HL-60/S4 treated with retinoic acid at 250 ng/mL for 4 days and 3 days (cell line): ENCODE measurements at regions not wholly inside any gene's neighbourhood (a gene's known extent, or its start where the extent isn't known, plus 50 kb on each side); places are given as distances from the start of the nearest gene placed in this dataset.
"Not testable (repeated sequence)": the region's sequence is repeated elsewhere in the genome, so short reads cannot be mapped to it uniquely, and the experiment has no call there.

Experiments
- in situ Hi-C: fragments of 300-500 bp; cut with MboI; formaldehyde crosslinking; loops from 2 replicates; pipeline ENCODE4 v1.7.0; 2022; ENCODE audit warnings: low sequenced_read_pairs

- in situ Hi-C loops = no loop called here
These were observed 54.4 kb upstream of the JAK1 start for GRCh38 chr1:65020774-65021173.

GRCh38 chr1:65021795-65022194 lies 55.4 kb upstream of the JAK1 start:
- in situ Hi-C loops = no loop called here

DNA sequence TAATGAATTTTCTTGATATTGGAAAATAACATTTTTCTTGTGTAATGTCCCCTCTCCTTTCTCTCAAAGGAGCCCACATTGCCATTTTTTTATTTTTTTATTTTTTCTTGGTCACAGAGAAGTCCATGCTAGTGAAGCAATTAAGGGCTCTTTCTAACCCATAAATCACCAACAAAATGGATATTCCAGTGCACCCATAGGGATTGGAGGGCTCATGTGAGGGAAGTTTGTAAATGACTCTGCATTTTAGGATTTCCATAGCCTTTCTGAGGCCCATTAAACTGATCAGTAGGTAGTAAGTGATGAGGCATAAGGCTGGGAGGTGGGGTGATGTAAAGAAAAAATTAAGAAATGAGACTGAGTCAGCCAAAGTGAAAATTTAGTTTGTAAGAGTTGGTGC lies 55.9 kb upstream of the JAK1 start:
- in situ Hi-C loops = no loop called here

- in situ Hi-C loops = no loop called here
These were observed 59.4 kb upstream of the JAK1 start for GRCh38 chr1:65025794-65026193.

GRCh38 chr1:65026235-65026634 lies 59.9 kb upstream of the JAK1 start:
- in situ Hi-C loops = no loop called here

GRCh38 chr1:65027666-65028358 lies 61.5 kb upstream of the JAK1 start:
- in situ Hi-C loops = no loop called here

DNA sequence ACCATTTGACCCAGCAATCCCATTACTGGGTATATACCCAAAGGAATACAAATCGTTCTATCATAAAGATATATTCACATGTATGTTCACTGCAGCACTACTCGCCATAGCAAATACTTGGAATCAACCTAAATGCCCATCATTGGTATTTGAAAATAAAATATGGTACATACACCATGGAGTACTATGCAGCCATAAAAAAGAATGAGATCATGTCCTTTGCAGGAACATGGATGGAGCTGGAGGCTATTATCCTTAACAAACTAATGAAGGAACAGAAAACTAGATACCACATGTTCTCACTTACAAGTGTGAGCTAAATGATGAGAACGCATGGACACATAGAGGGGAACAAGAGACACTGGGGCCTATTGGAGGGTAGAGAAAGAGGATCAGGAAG lies 63.1 kb upstream of the JAK1 start:
- in situ Hi-C loops = not testable (repeated sequence)

- in situ Hi-C loops = not testable (repeated sequence)
These were observed 68.5 kb upstream of the JAK1 start for GRCh38 chr1:65034879-65035278.

DNA sequence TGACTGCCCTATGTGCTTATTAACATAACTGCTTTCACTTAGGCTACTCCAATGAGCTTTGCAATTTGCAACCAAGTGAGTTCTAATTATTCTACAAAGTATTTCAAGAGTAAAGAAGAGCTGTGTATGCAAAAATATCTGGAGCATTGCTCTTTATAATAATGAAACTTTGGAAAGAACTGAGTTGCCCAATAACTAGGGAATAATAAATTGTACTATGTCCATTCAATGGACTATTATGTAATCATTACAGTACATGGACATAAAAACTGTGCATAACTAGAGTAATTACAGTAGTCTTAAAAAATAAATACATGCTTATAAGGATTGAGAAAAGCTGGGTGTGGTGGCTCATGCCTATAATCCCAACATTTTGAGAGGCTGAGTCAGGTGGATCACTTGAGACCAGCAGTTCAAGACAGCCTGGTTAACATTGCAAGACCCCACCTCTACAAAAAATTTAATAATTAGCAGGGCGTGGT lies 70.3 kb upstream of the JAK1 start:
- in situ Hi-C loops = no loop called here

DNA sequence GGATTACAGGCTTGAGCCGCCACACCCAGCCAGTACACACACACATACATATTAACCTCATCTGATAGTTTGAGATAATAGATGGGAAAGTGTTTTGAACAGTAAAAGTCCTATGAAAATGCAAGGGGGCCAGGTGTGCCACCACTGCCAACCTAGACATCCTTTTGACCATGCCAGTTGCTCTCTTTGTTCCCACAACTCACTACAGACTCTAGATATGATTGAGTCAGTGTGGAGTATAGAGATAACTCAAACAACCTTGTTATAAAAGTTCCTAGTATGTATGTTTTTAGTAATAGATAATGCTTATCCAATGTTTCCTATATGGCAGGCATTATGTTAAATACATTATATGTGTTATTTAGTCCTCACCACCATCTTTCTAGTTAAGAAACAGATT lies 72.7 kb upstream of the JAK1 start:
- in situ Hi-C loops = no loop called here

GRCh38 chr1:65039508-65039907 lies 73.2 kb upstream of the JAK1 start:
- in situ Hi-C loops = no loop called here

DNA sequence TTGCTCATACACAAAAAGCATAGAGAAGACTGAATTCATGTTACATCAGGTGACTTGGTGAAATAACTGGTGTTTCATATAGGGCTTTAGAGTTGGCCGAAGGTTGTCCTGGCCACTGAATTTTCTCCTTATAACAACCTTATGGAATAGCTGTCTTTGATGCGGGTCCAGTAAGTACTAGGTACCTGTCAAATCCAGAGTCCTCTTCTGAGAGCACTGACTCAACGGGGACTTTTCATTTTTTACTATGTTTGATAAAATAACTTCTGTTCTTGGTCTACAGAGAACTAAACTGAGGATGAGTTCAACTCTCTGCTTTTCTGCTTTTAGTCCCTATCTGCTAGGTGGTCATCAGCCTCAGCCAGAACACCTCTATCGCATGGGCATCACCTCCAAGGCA lies 76.1 kb upstream of the JAK1 start:
- in situ Hi-C loops = no loop called here

GRCh38 chr1:65044411-65044810 lies 78.1 kb upstream of the JAK1 start:
- in situ Hi-C loops = no loop called here

DNA sequence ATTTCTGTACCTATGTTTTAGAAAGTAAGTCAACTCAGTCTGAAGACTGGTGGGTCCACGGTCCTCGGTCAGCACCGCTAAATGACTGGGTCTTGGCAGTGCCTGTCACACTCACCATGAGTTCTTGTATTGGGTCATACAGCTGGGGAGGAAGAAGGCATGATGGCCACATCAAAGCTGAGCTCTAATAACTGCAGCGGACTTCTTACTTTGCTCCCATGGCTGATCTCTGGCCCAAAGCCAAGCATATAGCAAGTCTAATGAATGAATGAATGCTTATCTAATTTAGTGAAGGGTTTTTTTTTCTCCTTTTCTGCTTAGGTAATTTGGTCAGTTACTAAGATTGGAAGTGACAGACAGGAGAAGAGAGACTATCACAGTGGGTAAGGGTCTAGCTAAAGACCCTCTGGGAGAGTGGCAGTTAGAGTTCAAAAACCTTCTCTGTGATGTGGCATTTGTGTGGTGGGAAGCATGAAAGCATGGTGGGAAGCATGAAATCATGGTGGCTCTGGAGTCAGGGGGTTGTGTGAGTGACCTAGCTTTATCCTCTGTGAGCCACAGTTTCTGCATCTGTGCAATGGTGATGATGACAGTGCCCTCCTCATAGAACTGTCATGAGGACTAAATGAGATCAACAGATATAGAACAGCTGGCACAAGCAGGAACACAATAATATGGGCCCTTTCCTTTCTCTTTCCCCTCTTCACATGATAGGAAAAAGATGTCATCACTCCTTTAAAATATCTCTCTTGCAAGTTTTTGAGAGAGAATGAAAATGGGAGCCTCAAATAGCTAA lies 78.9 kb upstream of the JAK1 start:
- in situ Hi-C loops = no loop called here

- in situ Hi-C loops = no loop called here
These were observed 82.0 kb upstream of the JAK1 start for GRCh38 chr1:65048335-65048734.

DNA sequence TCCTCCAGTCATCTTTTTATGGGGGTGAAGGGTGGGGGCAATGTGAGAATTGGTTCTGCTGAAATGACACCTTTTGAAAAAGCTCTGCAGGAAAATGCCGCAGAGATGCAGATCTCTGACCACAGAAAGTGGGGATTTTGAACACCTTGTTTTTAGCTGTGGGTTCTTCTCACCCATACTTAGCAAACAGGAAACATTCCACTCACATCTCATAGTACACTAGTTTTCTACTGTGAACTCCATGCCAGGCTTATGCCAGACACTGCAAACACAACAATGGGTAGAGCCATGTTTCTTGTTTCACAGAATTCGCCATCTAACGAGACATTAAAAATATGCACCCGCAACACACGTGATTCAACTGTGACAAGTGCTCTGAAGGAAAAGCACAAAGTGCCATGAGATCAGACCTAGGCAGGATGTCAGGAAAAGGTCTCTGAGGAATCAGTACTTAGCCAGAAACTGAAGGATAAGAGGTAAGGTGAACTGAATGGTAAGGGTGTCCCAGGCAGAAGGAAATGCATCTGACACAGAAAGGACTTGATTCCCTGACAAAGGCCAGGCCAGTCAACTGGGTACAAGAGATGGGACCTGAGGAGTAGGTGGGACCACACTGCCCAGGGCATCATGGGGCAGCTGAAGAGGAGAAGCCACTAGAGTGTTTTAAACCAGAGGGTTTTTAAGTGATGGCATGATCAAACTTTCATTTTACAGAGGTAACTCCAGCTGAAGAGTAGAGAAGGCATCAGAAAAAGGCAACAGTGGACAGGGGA lies 83.8 kb upstream of the JAK1 start:
- in situ Hi-C loops = loop anchor here (25.0 kb wide), 2 partner anchors 362 to 637 kb away; partner anchors contain the start of genes LEPR and LEPROT

DNA sequence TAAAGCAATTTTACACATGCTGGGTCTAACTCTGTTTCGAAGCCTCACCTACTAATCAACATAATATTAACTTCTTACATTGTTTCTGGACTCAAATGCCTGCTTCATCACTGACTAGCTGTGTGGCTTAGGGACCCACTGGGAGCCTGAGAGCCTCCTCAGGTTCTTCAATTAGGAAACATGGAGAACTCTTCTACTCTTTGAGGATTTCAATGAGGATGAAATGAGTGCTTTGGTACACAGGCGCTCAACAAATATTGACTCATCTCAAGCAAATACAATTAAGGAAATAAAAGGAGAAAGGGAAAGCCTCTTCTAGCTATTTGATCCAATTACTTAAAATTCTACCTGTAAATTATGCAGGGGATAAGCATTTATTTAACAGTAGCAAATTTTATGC lies 84.4 kb upstream of the JAK1 start:
- in situ Hi-C loops = loop anchor here (25.0 kb wide), 2 partner anchors 362 to 637 kb away; partner anchors contain the start of genes LEPR and LEPROT

GRCh38 chr1:65054481-65054880 lies 88.1 kb upstream of the JAK1 start:
- in situ Hi-C loops = loop anchor here (25.0 kb wide), 2 partner anchors 358 to 633 kb away; partner anchors contain the start of genes LEPR and LEPROT

GRCh38 chr1:65055747-65056146 lies 89.4 kb upstream of the JAK1 start:
- in situ Hi-C loops = loop anchor here (25.0 kb wide), 2 partner anchors 357 to 632 kb away; partner anchors contain the start of genes LEPR and LEPROT

- in situ Hi-C loops = loop anchor here (25.0 kb wide), 2 partner anchors 356 to 631 kb away; partner anchors contain the start of genes LEPR and LEPROT
These were observed 89.9 kb upstream of the JAK1 start for GRCh38 chr1:65056234-65056633.

- in situ Hi-C loops = loop anchor here (25.0 kb wide), 2 partner anchors 355 to 630 kb away; partner anchors contain the start of genes LEPR and LEPROT
These were observed 90.5 kb upstream of the JAK1 start for GRCh38 chr1:65056866-65057265.
